Spleen (tissue), 11 donors: ENCODE measurements at regions not wholly inside any gene's neighbourhood (a gene's known extent, or its start where the extent isn't known, plus 50 kb on each side); places are given as distances from the start of the nearest gene placed in this dataset.

ENCODE experiments used
- DNase-seq: peaks from one replicate; pipeline ENCODE4 v3.0.0-alpha.2; 2020
- H3K27ac ChIP-seq, 8 donors: fragments of 200-600 bp; sonication (generic) in 7 of 8; 1 replicate in 4 of 8; 2 replicates in 4 of 8; pipeline versions ENCODE4 v1.5.0 to v1.8.0; 2016 to 2021; ENCODE audit warnings: inconsistent platforms in 4 of 8, mild to moderate bottlenecking in 4 of 8, moderate library complexity in 1 of 8
- H3K27me3 ChIP-seq, 7 donors: fragments of 200-600 bp; sonication (generic) in 6 of 7; replicated peaks in 1 of 7; 1 replicate in 4 of 7; 2 replicates in 3 of 7; pipeline versions ENCODE4 v1.5.0 to v1.8.0; 2016 to 2021; ENCODE audit warnings: inconsistent platforms in 3 of 7, mild to moderate bottlenecking in 1 of 7
- H3K36me3 ChIP-seq, 6 donors: fragments of 200-600 bp; sonication (generic) in 5 of 6; 1 replicate in 4 of 6; 2 replicates in 2 of 6; pipeline versions ENCODE4 v1.5.0 to v1.8.0; 2016 to 2021; ENCODE audit warnings: inconsistent platforms in 2 of 6
- H3K4me1 ChIP-seq, 6 donors: fragments of 200-600 bp; sonication (generic) in 5 of 6; 1 replicate in 3 of 6; 2 replicates in 3 of 6; pipeline versions ENCODE4 v1.5.0 to v1.8.0; 2016 to 2021; ENCODE audit warnings: inconsistent platforms in 3 of 6
- H3K4me3 ChIP-seq, 8 donors: fragments of 200-600 bp; sonication (generic) in 7 of 8; 1 replicate in 4 of 8; 2 replicates in 4 of 8; pipeline versions ENCODE4 v1.5.0 to v1.8.0; 2016 to 2021; ENCODE audit warnings: inconsistent platforms in 4 of 8, mild to moderate bottlenecking in 4 of 8, moderate library complexity in 2 of 8
- H3K9me3 ChIP-seq, 8 donors: fragments of 200-600 bp; sonication (generic) in 7 of 8; 1 replicate in 4 of 8; 2 replicates in 4 of 8; pipeline versions ENCODE4 v1.5.0 to v1.8.0; 2016 to 2021; ENCODE audit warnings: inconsistent platforms in 4 of 8
- CTCF ChIP-seq, 11 experiments: fragments of 200-600 bp in 7 of 11; fragments of 450-650 bp in 4 of 11; sonication (generic) in 4 of 11; IDR thresholded peaks in 8 of 11; conservative IDR thresholded peaks in 3 of 11; 1 replicate in 7 of 11; 2 replicates in 4 of 11; pipeline versions ENCODE4 v1.4.0 to v1.8.0; 2016 to 2021; ENCODE audit warnings: antibody characterized with exemption in 11 of 11, inconsistent platforms in 4 of 11, mild to moderate bottlenecking in 1 of 11
- POLR2A ChIP-seq, 3 donors: fragments of 450-650 bp; IDR thresholded peaks; one replicate each; pipeline ENCODE4 v1.5.1; 2017; ENCODE audit warnings: antibody characterized with exemption in 3 of 3, mild to moderate bottlenecking in 1 of 3
- POLR2AphosphoS5 ChIP-seq, 3 donors: sonication (generic); formaldehyde crosslinking; IDR thresholded peaks; one replicate each; pipeline ENCODE4 v1.5.1; 2017; ENCODE audit warnings: antibody characterized with exemption in 3 of 3
- WGBS, 5 donors: extraction: QIAGEN DNeasy Blood & Tissue Kit in 3 of 5; methylation state at CpG; one replicate each; pipeline versions ENCODE4 v1.1.5 to v1.1.7; 2013 to 2018; 5-methylcytosine and 5-hydroxymethylcytosine counted together
- intact Hi-C: fragments of 100-400 bp; cut with DNase I; formaldehyde crosslinking; loops from one replicate; pipeline ENCODE4 v1.15.0; 2023; ENCODE audit warnings: low total_unique reads
- donor health status: healthy with polysubstance abuse.
- donor health status: DM: no; HTN: no; CAD: no; lungs with moderate emphysema.
- donor health status: DM: no; HTN: no; CAD: no.
- donor health status: Bipolar disorder and iron deficiency.
- donor health status: healthy.
- donor health status: DM: no; HTN: no; CAD: no.
- donor health status: DM: yes; HTN: yes; CAD: no.

GRCh38 chr16:26969589-26970231 lies 97.0 kb upstream of the C16orf82 start:
- no peak overlapping the region for H3K4me3 ChIP-seq
- WGBS, 5 donors = 79 to 87% (median 83%) methylated on average over 6 of the region's 6 CpGs
- no peak for TF ChIP-seq POLR2A (IDR thresholded peaks at IDR 0.05)
- TF ChIP-seq POLR2AphosphoS5 (IDR thresholded peaks at IDR 0.05) = no peak
- no peak for TF ChIP-seq CTCF (IDR thresholded peaks at IDR 0.05 in 8 of 11, conservative IDR thresholded peaks at IDR 0.05 in 3 of 11)
- peaks cover 0 to 22% (median 0%) of the 10 kb centered on the region in 7 donors for H3K27me3 ChIP-seq
- DNase-seq = no peak
- no peaks in the 10 kb centered on the region for H3K4me1 ChIP-seq
- intact Hi-C loops = no loop called here
- no peaks in the 10 kb centered on the region for H3K9me3 ChIP-seq
- no peak overlapping the region for H3K27ac ChIP-seq
- H3K36me3 ChIP-seq = no peaks in the 10 kb centered on the region

- Histone ChIP-seq H3K36me3 (no peaks in the 10 kb centered on the region), H3K4me1 (no peaks in the 10 kb centered on the region), H3K27me3 (peaks cover 0 to 16% (median 0%) of the 10 kb centered on the region in 7 donors), H3K9me3 (no peaks in the 10 kb centered on the region), H3K4me3 (no peak overlapping the region), H3K27ac (no peak overlapping the region)
- intact Hi-C loops = no loop called here
- no peak for DNase-seq
- TF ChIP-seq CTCF (IDR thresholded peaks at IDR 0.05 in 8 of 11, conservative IDR thresholded peaks at IDR 0.05 in 3 of 11) (no peak), POLR2AphosphoS5 (IDR thresholded peaks at IDR 0.05) (no peak), POLR2A (IDR thresholded peaks at IDR 0.05) (no peak)
- WGBS, 5 donors = 82 to 97% (median 90%) methylated on average over 3 of the region's 3 CpGs
Observed at GRCh38 chr16:26970292-26970691, 96.4 kb upstream of the C16orf82 start.

- H3K4me1 ChIP-seq = no peaks in the 10 kb centered on the region
- H3K36me3 ChIP-seq = no peaks in the 10 kb centered on the region
- H3K27me3 ChIP-seq = peaks cover 0 to 18% (median 0%) of the 10 kb centered on the region in 7 donors
- DNase-seq = no peak
- H3K27ac ChIP-seq = no peak overlapping the region
- H3K4me3 ChIP-seq = no peak overlapping the region
- H3K9me3 ChIP-seq = no peaks in the 10 kb centered on the region
- intact Hi-C loops = no loop called here
- WGBS, 5 donors = 53 to 77% (median 73%) methylated on average over 5 of the region's 5 CpGs
- TF ChIP-seq CTCF (IDR thresholded peaks at IDR 0.05 in 8 of 11, conservative IDR thresholded peaks at IDR 0.05 in 3 of 11) (no peak), POLR2A (IDR thresholded peaks at IDR 0.05) (no peak), POLR2AphosphoS5 (IDR thresholded peaks at IDR 0.05) (no peak)
Observed at GRCh38 chr16:26976873-26977272, 89.9 kb upstream of the C16orf82 start.

- DNase-seq = no peak
- H3K4me3 ChIP-seq = no peak overlapping the region
- H3K27ac ChIP-seq = no peak overlapping the region
- no peaks in the 10 kb centered on the region for H3K36me3 ChIP-seq
- 70 to 79% (median 78%) methylated on average over 7 to 8 of the region's 8 CpGs for WGBS, 5 donors
- no peaks in the 10 kb centered on the region for H3K9me3 ChIP-seq
- intact Hi-C loops = no loop called here
- no peak for TF ChIP-seq POLR2A (IDR thresholded peaks at IDR 0.05)
- no peak for TF ChIP-seq POLR2AphosphoS5 (IDR thresholded peaks at IDR 0.05)
- TF ChIP-seq CTCF (IDR thresholded peaks at IDR 0.05 in 8 of 11, conservative IDR thresholded peaks at IDR 0.05 in 3 of 11) = no peak
- H3K4me1 ChIP-seq = no peaks in the 10 kb centered on the region
- peaks cover 0 to 21% (median 0%) of the 10 kb centered on the region in 7 donors for H3K27me3 ChIP-seq
Observed at GRCh38 chr16:26981266-26981938, 85.3 kb upstream of the C16orf82 start.
